SU-DHL-6 (cell line): ENCODE measurements at regions not wholly inside any gene's neighbourhood (a gene's known extent, or its start where the extent isn't known, plus 50 kb on each side); places are given as distances from the start of the nearest gene placed in this dataset.

ENCODE experiments used
- EZH2phosphoT487 ChIP-seq: fragments of 200-600 bp; sonication (generic), shearing (Covaris generic); conservative IDR thresholded peaks from 2 replicates; pipeline ENCODE4 v1.6.1; 2018; ENCODE audit warnings: mild to moderate bottlenecking, antibody characterized with exemption, low read length, moderate library complexity, mixed read lengths
- TF ChIP-seq, protein P1 (sequence below): fragments of 200-600 bp; sonication (generic); IDR thresholded peaks from one replicate; pipeline ENCODE4 v1.5.1; 2017; ENCODE audit warnings: antibody characterized with exemption, mild to moderate bottlenecking, low read length, moderate library complexity; ENCODE audit not compliant: insufficient read depth, poor library complexity, severe bottlenecking

DNA sequence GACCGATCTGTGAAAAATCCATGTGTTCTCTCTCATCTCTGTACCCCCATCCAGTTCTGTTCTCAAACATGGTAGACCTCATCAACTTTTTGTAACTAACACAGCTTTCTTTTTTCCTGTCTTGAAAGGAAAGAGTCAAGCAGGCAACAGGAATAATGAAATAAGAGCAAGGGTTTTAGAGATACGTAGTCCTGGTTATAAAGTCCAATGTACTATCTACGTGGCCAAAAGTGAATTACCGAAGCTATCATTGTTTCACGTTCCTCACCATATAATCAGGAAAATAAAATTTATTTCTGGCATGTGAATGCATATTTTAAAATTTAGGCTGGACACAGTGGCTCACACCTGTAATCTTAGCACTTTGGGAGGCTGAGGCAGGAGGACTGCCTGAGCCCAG, 472.2 kb upstream of the ANO3 start:
- TF ChIP-seq, protein P1, sequence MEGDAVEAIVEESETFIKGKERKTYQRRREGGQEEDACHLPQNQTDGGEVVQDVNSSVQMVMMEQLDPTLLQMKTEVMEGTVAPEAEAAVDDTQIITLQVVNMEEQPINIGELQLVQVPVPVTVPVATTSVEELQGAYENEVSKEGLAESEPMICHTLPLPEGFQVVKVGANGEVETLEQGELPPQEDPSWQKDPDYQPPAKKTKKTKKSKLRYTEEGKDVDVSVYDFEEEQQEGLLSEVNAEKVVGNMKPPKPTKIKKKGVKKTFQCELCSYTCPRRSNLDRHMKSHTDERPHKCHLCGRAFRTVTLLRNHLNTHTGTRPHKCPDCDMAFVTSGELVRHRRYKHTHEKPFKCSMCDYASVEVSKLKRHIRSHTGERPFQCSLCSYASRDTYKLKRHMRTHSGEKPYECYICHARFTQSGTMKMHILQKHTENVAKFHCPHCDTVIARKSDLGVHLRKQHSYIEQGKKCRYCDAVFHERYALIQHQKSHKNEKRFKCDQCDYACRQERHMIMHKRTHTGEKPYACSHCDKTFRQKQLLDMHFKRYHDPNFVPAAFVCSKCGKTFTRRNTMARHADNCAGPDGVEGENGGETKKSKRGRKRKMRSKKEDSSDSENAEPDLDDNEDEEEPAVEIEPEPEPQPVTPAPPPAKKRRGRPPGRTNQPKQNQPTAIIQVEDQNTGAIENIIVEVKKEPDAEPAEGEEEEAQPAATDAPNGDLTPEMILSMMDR, result no peak
- no peak for TF ChIP-seq EZH2phosphoT487
